ENCODE measurements at regions not wholly inside any gene's neighbourhood (a gene's known extent, or its start where the extent isn't known, plus 50 kb on each side); places are given as distances from the start of the nearest gene placed in this dataset.

DNA sequence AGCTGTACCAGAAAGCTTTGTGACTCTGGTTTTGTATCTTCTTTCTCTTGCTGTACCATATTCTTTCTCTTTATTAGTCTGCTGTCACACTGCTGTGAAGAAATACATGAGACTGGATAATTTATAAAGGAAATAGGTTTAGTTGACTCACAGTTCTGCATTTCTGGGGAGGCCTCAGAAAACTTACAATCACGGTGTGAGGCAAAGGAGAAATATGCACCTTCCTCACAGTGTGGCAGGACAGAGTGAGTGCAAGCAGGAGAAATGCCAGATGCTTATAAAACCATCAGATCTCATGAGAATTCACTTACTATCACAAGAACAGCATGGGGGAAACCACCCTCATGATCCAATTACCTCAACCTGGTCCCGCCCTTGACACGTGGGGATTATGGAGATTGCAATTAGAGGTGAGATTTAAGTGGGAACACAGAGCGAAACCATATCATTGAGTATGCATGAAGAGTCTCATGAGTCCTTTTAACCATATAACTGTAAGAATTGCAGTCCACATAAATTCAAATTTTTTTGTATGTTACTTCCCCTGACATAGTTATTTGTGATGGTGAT is 67.4 kb upstream of the INPP4B start:
- DNase-seq = no peak
- Histone ChIP-seq H3K9me3 (replicated peaks) (no peaks in the 10 kb centered on the region), H3K27me3 (ENCODE audit: low read depth) (no peaks in the 10 kb centered on the region), H3K27ac (replicated peaks) (peak overlapping the region; percentile 28), H3K36me3 (no peaks in the 10 kb centered on the region), H3K4me1 (peaks cover 18% of the 10 kb centered on the region), H3K4me3 (no peak overlapping the region)
- intact Hi-C loops (cut with micrococcal nuclease) = no loop called here
- TF ChIP-seq CTCF (IDR thresholded peaks at IDR 0.05; ENCODE audit: borderline replicate concordance) = no peak

DNA sequence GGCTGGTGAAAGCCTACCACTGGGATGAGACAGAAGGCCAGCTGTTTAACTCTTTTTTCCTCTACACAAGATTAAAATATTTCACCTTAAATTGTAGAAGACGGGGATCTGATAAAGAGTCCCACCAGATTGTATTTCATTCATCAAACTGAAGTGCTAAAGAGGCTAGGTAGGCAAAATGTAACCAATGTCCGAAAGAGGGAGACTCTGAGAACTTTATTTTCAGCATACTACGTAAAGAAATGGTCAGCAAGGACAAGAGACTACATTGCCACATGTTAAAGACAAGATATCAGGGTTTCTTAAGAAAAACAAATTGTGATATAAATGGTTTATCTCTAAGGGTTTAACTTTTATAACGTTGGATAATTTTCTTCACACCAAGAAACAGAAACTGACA is 71.6 kb upstream of the INPP4B start:
- intact Hi-C loops (cut with micrococcal nuclease) = no loop called here
- Histone ChIP-seq H3K27ac (replicated peaks) (no peak overlapping the region), H3K9me3 (replicated peaks) (no peaks in the 10 kb centered on the region), H3K4me3 (no peak overlapping the region), H3K36me3 (no peaks in the 10 kb centered on the region), H3K27me3 (ENCODE audit: low read depth) (no peaks in the 10 kb centered on the region), H3K4me1 (no peaks in the 10 kb centered on the region)
- no peak for TF ChIP-seq CTCF (IDR thresholded peaks at IDR 0.05; ENCODE audit: borderline replicate concordance)
- no peak for DNase-seq

GRCh38 chr4:142922720-142923119 is 76.6 kb upstream of the INPP4B start:
- intact Hi-C loops (cut with micrococcal nuclease) = no loop called here
- no peak overlapping the region for H3K4me3 ChIP-seq

DNA sequence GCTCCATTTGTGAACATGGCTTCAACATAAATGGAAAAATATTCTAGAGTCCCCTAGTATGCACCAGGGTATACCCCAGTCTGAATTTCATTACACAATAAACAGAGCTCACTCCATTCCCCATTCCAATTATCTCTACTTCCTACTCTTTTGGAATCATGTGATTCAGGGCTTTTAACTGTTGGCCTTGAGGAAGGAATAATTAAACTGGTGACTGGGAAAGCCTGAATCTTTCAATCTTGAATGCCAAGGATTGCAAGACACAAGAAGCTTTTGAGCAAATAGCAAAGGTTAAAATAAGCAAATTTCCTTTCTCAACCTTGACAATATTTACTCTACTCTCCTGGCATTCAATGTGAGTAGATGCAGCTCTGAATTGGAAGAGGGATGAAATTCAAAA is 77.5 kb upstream of the INPP4B start:
- no peak for DNase-seq
- H3K27me3 ChIP-seq (ENCODE audit: low read depth) = no peaks in the 10 kb centered on the region
- no peaks in the 10 kb centered on the region for H3K36me3 ChIP-seq
- no peak for TF ChIP-seq CTCF (IDR thresholded peaks at IDR 0.05; ENCODE audit: borderline replicate concordance)
- intact Hi-C loops (cut with micrococcal nuclease) = no loop called here
- H3K4me3 ChIP-seq = no peak overlapping the region
- no peaks in the 10 kb centered on the region for H3K4me1 ChIP-seq
- H3K9me3 ChIP-seq (replicated peaks) = no peaks in the 10 kb centered on the region
- no peak overlapping the region for H3K27ac ChIP-seq (replicated peaks)

More at GRCh38 chr4:142922720-142923119, 76.6 kb upstream of the INPP4B start:
- Histone ChIP-seq H3K4me1 (no peaks in the 10 kb centered on the region), H3K36me3 (no peaks in the 10 kb centered on the region), H3K27me3 (ENCODE audit: low read depth) (no peaks in the 10 kb centered on the region), H3K27ac (replicated peaks) (no peak overlapping the region), H3K9me3 (replicated peaks) (no peaks in the 10 kb centered on the region)
- TF ChIP-seq CTCF (IDR thresholded peaks at IDR 0.05; ENCODE audit: borderline replicate concordance) = no peak
- no peak for DNase-seq

DNA sequence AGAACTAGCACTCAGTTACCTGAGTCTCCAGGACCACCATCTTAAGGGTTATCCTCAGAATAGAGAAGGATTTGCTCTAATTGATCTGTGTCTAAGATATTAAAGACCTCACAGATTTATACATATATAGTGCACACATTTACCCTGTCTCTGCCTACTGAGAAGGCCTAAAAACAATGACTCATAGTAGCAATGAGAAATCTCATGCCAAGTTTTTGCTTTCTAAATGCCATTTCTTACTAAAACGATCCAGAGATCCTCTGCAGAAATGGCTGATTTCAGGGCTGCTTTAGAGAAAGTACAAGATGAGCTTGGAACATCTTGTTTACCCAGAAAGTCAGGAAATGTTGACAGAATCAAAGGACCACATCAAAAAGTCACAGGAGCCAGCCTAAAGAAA is 79.1 kb upstream of the INPP4B start:
- no peaks in the 10 kb centered on the region for H3K9me3 ChIP-seq (replicated peaks)
- TF ChIP-seq CTCF (IDR thresholded peaks at IDR 0.05; ENCODE audit: borderline replicate concordance) = no peak
- no peak overlapping the region for H3K27ac ChIP-seq (replicated peaks)
- no peak overlapping the region for H3K4me3 ChIP-seq
- intact Hi-C loops (cut with micrococcal nuclease) = no loop called here
- no peaks in the 10 kb centered on the region for H3K4me1 ChIP-seq
- no peaks in the 10 kb centered on the region for H3K36me3 ChIP-seq
- no peaks in the 10 kb centered on the region for H3K27me3 ChIP-seq (ENCODE audit: low read depth)
- no peak for DNase-seq
